ENCODE measurements at regions not wholly inside any gene's neighbourhood (a gene's known extent, or its start where the extent isn't known, plus 50 kb on each side); places are given as distances from the start of the nearest gene placed in this dataset.
A peak's percentile ranks its signal among the peaks of the same experiment; 100 is the strongest.

GRCh38 chr2:42921147-42921520, 128.8 kb upstream of the HAAO start:
- peaks cover 29 to 58% of the 10 kb centered on the region in 2 donors for H3K4me1 ChIP-seq
- intact Hi-C loops (cut with DNase I), result no loop called here

GRCh38 chr2:42920446-42921146, 128.2 kb upstream of the HAAO start:
- H3K27ac ChIP-seq, result peak overlapping the region; percentile 97 to 98
- H3K36me3 ChIP-seq, result no peaks in the 10 kb centered on the region
- intact Hi-C loops (cut with DNase I), result no loop called here
- peaks cover 24 to 53% of the 10 kb centered on the region in 2 donors for H3K4me1 ChIP-seq
- no peaks in the 10 kb centered on the region for H3K27me3 ChIP-seq
- no peak overlapping the region for H3K4me3 ChIP-seq
- H3K9me3 ChIP-seq, result no peaks in the 10 kb centered on the region
- no peak for DNase-seq (ENCODE audit: low spot score in 2 of 2)
- TF ChIP-seq, protein P1, sequence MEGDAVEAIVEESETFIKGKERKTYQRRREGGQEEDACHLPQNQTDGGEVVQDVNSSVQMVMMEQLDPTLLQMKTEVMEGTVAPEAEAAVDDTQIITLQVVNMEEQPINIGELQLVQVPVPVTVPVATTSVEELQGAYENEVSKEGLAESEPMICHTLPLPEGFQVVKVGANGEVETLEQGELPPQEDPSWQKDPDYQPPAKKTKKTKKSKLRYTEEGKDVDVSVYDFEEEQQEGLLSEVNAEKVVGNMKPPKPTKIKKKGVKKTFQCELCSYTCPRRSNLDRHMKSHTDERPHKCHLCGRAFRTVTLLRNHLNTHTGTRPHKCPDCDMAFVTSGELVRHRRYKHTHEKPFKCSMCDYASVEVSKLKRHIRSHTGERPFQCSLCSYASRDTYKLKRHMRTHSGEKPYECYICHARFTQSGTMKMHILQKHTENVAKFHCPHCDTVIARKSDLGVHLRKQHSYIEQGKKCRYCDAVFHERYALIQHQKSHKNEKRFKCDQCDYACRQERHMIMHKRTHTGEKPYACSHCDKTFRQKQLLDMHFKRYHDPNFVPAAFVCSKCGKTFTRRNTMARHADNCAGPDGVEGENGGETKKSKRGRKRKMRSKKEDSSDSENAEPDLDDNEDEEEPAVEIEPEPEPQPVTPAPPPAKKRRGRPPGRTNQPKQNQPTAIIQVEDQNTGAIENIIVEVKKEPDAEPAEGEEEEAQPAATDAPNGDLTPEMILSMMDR (IDR thresholded peaks at IDR 0.05), result no peak

More at GRCh38 chr2:42921147-42921520, 128.8 kb upstream of the HAAO start:
- Histone ChIP-seq H3K9me3 (no peaks in the 10 kb centered on the region), H3K27me3 (no peaks in the 10 kb centered on the region), H3K4me3 (no peak overlapping the region), H3K27ac (peak overlapping the region; percentile 97 to 98), H3K36me3 (no peaks in the 10 kb centered on the region)
- TF ChIP-seq, protein P1 (IDR thresholded peaks at IDR 0.05), result no peak
- no peak for DNase-seq (ENCODE audit: low spot score in 2 of 2)

DNA sequence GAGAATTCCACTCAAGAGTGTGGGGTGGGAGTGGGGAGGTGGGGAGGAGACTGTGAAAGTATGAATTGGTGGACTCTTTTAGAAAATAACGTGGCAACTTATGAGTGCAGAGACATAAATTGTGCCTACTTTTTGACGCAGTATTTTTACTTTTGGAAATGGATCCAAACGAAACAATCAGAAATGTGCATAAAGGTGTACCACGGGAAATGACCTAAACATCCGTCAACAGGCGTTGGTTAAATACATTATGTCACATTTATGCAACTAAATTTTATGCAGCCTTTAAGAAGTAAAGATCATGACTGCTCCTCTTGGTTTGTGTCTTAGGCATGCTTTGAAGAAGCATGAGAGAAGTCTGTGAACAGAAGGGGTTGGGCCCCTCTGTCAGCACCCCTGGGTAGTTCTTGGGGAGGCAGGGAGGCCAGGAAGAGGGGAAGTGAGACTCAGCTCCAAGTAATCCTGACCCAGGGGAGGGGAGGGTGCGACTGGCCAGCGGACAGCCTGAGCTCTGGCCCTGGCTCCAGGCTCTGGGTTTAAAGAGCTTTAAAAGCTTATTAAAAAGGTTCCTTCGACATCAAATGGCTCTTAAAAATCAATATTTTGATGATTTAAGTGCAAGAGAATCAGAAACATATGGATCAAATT, 126.4 kb upstream of the HAAO start:
- Histone ChIP-seq H3K36me3 (no peaks in the 10 kb centered on the region), H3K4me3 (no peak overlapping the region), H3K27me3 (no peaks in the 10 kb centered on the region), H3K9me3 (no peaks in the 10 kb centered on the region), H3K27ac (no peak overlapping the region), H3K4me1 (peaks cover 11 to 35% of the 10 kb centered on the region in 2 donors)
- intact Hi-C loops (cut with DNase I), result no loop called here
- TF ChIP-seq, protein P1 (IDR thresholded peaks at IDR 0.05), result no peak
- no peak for DNase-seq (ENCODE audit: low spot score in 2 of 2)

DNA sequence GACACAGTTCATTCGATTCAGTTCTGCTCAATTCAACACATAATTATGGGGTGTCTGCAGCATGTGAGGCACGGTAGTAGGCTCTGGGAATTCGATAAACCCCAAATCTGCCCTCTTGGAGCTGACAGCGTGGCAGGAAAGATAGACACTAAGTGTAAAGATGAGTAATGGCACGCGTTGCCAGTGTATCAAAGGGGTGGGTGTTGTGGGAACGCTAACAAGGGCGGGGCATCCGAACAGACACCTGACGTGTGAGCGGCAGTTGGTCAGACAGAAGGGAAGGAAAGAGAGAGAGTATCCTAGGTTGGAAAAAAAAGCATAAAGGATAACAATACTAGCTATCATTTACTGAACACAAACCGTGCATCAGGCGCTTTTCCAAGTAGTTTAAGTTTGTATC, 125.7 kb upstream of the HAAO start:
- TF ChIP-seq, protein P1 (IDR thresholded peaks at IDR 0.05), result no peak
- H3K4me1 ChIP-seq, result peaks cover 8 to 28% of the 10 kb centered on the region in 2 donors
- H3K9me3 ChIP-seq, result no peaks in the 10 kb centered on the region
- H3K27me3 ChIP-seq, result no peaks in the 10 kb centered on the region
- H3K4me3 ChIP-seq, result no peak overlapping the region
- H3K27ac ChIP-seq, result no peak overlapping the region
- H3K36me3 ChIP-seq, result no peaks in the 10 kb centered on the region
- no peak for DNase-seq (ENCODE audit: low spot score in 2 of 2)
- intact Hi-C loops (cut with DNase I), result no loop called here

DNA sequence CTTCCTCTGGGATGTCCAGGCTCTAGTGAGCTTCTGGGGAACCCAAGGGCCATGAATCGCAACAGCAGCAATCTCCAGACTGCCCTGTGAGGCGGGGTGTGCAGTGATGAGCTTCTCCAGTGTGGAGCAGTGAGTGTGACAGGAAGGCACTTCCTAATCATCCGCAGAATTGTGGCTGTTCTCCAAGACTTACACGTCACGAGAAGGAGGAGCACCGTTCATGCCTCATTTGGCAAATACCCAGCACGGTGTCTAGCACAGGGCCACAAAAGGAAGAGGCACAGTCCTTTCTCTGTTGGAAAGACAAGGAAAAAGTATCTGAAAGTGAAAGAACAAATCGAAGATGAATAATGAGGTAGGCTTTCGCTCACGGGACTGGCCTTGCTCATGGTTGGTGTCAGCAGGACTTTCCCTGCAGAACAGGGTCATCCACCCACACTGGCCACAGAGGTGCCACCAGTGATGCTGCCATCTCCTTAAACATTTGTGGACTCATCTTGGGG, 125.1 kb upstream of the HAAO start:
- intact Hi-C loops (cut with DNase I), result no loop called here
- H3K27ac ChIP-seq, result no peak overlapping the region
- no peaks in the 10 kb centered on the region for H3K36me3 ChIP-seq
- H3K4me1 ChIP-seq, result peaks cover 8 to 23% of the 10 kb centered on the region in 2 donors
- no peak for DNase-seq (ENCODE audit: low spot score in 2 of 2)
- H3K4me3 ChIP-seq, result no peak overlapping the region
- H3K27me3 ChIP-seq, result no peaks in the 10 kb centered on the region
- TF ChIP-seq, protein P1 (IDR thresholded peaks at IDR 0.05), result no peak
- H3K9me3 ChIP-seq, result no peaks in the 10 kb centered on the region

Measured in ascending aorta (tissue), 2 donors.